ENCODE measurements at regions not wholly inside any gene's neighbourhood (a gene's known extent, or its start where the extent isn't known, plus 50 kb on each side); places are given as distances from the start of the nearest gene placed in this dataset.

DNA sequence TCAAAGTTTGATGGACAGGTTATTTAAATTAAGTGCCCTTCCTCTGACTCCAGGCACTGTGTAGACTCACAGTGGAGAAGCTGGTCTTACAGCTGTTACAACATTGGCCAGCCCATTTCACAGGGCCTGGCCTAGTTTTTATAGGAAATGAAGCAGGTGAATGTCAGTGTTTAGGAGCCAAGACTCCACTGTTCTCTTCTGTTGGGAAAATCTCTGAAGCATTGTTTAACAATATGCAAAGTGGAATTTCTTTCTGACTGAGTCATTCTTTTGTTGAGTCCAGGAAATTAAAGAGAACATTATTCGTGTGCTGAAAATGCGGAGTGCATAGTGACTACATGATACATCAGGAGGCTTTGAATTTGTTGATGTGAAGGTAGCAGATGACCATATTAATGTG, 64.7 kb downstream of the ARRDC4 start:
- no peak for DNase-seq (ENCODE audit: low read depth)

DNA sequence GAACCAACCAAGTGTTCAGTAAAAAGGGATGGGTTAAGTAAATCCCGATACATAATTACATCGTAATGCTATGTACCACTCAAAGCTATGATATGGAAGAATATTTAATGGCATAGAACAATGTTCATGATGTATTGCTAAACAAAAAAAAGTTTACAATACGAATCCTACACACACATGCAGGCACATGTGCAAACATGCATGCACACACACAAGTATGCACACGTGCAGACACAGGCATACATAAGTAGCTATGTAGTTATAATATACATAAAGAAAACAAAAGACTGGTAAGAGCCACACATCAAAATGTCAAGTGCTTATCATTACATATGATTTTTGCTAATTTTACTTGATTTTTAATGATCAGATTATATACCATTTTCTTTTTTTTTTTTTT, 74.2 kb downstream of the ARRDC4 start:
- no peak for DNase-seq (ENCODE audit: low read depth)

DNA sequence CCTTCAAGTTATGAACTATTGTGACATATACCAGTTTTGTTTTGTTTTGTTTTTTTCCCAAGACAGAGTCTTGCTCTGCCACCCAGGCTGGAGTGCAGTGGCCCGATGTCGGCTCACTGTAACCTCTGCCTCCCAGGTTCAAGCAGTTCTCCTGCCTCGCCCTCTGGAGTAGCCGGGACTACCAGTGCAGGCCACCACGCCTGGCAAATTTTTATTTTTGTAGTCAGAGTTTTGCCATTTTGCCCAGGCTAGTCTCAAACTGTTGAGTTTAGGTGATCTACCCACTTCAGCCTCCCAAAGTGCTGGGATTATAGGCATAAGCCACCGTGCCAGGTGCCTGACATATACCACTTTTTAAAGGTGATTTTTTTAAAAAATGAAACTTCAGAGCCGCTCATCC, 74.6 kb downstream of the ARRDC4 start:
- DNase-seq (ENCODE audit: low read depth): no peak

DNA sequence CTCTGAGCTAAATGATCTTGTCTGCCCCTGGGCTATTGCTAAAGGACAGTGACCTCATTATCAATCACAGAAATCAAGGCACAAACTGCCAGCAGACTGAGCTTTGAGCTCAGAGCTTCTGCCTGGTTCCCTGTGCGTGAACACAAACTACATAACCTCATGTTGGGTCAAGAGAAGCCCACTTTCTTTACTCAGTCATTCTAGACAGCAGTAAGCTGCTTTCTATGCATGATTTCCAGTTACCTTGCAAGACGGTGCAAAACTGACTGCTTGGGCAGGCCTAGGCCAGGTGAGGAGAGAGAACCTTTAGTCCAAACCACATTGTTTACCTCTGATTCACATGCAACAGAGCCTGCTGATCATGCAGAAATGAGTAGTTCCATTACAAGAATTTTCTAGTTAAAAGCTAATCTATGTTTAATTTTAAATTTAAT, 75.1 kb downstream of the ARRDC4 start:
- no peak for DNase-seq (ENCODE audit: low read depth)

DNA sequence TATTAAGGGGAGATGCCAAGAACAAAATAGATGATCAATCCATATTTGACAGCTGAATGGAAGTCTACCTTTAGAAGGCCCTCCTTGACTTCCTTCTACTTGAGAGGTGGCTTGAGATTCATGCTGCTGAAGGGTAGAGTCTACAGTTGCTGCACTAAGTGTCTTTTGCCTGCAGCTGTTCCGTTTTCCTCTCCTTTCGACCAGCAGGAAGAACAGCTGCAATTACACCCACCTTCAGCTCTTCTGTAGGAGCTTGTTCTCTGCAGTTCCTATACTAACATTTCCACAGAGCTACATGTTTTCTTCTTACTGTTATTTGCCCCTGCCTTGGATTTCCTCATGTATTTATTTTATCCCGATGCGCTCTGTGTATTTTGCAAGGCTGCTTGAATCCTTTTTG, 79.1 kb downstream of the ARRDC4 start:
- no peak for DNase-seq (ENCODE audit: low read depth)

DNA sequence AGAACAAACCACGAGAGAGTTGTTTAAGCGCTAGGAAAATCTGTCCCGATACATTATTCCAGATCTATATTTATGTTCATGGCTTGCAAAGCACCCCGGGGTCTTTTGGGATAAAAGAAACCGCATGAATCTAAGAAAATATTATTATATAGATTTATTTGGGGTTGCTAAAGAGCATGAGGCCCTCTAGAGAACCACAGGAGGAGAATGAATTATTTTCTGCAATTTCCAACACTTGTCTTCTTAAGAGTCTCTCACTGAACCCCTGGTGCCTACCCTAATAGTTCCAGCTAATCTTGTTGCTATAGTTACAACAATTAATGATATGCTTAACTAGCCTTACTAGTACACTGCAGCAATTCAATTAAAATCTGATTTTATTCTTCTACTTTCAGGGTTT, 79.6 kb downstream of the ARRDC4 start:
- no peak for DNase-seq (ENCODE audit: low read depth)

DNA sequence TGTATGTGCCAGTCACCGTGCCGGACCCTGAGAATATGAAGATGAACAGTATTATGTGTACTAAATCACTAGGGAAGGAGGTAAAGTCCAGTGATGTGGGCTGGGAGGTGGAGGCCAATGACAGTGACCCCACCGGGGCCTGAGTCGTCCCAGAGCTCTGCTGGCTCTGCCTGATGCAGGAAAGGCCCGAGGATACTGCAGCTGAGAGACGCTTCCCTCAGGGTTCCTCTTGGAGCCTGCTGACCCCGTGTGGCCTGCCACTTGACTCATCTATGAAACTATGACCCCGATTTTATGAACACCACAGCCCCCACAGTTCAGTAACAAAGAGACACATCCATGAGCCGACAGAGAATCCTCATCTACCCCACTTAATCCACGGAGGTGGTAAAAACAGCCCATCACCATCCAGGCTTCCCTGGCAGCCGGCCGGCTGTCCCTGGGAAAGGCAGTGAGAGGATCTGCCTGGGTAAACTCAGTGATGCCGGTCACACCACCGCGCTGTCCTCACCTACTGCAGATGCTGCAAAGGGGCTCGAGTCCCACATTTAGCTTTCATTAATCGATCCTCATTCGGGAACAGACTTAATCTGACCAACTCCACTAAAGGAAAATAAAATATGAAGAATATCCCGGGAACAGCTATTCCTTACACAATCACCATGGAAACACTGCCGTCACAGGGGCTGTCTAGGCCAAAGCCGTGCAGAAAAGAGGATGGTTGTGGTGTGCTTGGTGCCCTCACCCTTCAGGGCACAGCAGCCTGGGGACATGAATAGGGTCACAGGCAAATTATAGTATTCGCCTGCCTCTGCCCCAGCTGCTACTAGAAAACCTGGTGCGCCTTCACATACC, 82.9 kb downstream of the ARRDC4 start:
- no peak for DNase-seq (ENCODE audit: low read depth)

DNA sequence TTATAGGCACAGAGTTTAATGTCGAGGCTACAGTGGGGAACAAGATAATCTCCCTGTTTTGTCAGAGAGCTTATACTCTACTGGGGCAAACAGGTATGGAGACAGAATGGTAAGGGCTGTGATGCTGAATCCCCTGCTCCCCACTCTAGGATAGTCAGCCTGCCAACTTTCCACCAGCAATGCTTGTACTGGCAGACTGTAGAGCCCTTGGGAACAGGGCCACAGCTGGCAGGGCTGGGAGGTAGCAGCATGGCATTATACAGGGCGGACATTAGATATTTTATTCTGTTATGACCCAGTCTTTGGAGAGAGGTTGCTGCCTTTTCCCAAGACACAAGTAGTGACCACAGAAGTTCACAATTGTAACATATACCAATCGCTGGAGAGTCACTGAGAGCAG, 91.2 kb downstream of the ARRDC4 start:
- DNase-seq (ENCODE audit: low read depth): no peak

DNA sequence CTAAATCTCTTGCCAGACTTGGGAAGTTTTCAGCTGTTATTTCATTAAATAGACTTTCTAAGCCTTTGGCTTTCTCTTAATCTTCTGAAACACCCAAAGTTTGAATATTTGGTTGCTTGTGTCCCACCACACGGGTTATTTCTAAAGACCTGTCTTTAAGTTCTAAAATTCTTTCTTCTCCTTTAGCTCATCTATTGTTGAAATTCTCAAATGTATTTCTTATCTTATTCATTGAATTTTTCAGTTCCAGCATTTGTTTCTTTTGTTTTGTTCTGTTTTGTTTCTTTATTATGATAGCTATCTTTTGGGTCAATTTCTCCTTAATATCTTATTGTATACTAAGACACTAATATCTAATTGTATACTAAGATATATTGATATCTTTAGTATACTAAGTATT, 97.0 kb downstream of the ARRDC4 start:
- no peak for DNase-seq (ENCODE audit: low read depth)

DNA sequence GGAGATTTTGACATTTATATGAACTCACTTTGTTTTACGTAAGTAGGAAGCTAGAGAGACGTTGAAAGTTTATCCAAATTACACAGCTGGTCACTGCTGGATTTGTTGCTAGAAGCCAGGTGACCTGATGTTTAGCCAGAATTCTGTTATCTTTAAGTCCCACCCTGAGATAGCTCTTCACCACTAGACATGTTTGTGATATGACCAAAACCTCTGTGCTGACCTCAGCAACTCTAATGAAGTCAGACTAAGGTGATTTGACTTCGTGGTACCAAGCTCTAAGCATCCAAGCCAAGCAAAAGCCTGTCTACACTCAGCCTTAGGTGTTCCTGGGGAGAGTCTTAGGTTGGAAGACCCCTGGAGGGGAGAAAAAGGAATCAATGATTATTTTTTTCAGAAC, 102.4 kb downstream of the ARRDC4 start:
- no peak for DNase-seq (ENCODE audit: low read depth)

DNA sequence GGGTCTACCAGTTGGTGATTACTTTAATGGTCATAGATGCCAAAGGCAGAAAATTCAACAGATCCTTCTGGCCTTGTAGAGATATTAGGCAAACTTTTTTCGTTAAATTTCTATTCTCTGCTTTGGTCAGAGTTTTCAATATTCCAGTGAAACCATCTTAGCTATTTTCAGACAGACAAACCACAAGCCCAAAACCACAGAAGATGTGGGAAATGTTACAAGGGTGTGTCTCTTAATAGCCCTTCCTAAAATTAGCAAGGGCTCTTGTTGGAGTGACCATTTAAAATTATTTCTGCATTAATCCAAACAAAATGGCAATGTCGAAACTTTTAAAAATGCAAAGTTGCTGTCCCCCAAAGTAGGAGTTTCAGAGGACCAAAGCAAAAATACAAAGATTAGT, 102.8 kb downstream of the ARRDC4 start:
- no peak for DNase-seq (ENCODE audit: low read depth)

DNA sequence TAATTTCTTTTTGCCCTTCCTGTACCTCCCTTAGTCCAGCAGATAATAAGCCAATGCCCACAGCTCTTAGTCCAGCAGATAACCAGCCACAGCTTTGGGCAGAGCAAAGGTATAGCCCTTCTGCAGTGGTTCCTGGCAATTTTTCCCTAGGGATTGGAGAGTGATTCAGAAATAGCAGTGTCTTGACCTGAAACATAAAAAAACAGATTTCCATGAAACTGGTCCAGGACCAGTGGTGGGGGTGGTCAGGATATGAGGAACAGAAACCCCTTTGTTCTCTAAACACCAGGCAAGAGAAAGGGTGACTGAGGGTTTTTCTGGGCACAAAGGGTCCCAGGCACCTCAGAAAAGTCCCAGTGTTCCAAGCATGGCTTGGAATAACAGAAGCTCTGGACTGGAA, 103.4 kb downstream of the ARRDC4 start:
- no peak for DNase-seq (ENCODE audit: low read depth)

DNA sequence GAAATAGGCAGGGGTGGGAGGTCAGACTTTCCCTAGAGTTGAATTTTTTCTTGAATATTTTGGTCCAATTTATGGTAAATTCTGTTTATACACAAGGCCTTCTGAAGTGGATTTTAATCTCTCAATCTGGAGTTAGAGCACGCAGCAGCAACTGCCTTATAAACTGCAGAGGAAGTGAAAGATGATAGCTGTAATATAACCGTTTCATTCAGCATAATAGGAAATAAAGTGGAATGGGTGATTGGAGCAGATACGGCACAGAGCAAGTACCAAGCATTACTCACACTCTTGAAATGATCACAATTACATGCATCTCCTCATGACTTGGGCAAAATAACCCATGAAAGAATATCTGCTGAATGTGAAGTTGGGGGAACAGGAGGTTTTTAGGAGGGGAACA, 106.8 kb downstream of the ARRDC4 start:
- DNase-seq (ENCODE audit: low read depth): no peak

DNA sequence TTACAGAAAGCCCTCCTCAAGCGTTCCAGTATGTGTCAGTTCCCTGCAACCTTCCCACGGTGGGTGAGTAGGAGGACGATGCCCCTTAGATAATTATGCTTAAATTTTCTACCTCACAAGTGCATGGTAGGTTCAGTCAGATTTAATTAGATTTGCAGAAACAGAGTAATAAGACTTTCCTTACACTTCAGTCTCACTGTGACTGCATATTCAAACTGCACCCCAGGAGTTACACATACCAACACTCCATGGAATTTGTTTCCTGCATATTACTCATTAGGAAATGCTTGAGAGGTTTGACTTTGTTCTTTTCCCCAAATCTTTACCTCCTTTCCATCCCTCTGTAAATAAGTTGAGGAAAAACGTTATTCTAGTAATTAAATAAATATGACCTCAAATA, 108.8 kb downstream of the ARRDC4 start:
- no peak for DNase-seq (ENCODE audit: low read depth)

DNA sequence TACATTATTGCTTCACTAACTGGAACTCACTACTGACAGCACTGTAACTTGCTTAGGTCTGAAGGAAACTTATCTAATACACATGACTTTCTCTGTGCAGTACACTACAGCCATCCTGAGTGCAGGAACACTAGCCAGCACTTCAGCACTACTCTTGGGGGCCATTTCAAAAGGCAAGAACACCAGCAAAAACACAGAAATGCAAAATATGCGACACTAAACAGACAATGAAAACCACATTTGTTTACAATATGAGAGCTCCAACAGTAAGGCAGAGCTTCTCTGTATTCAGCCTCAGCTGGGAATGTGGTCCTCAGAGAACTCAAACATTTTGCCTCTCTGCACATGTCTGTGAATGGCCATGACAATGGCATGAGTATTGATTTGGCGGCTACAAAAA, 109.6 kb downstream of the ARRDC4 start:
- no peak for DNase-seq (ENCODE audit: low read depth)

DNA sequence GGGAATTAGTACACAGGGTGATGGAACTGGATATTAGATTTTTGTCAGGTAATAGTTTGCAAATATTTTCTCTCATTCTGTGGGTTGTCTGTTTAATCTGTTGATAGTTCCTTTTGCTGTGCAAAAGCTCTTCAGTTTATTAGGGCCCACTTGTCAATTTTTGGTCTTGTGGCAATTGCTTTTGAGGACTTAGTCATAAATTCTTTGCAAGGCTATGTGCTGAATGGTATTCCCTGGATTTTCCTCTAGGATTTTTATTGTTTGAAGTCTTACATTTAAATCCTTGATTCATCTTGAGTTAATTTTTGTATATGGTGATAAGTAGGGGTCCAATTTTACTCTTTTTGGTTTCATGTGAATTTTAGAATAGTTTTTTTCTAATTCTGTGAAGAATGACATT, 111.3 kb downstream of the ARRDC4 start:
- no peak for DNase-seq (ENCODE audit: low read depth)

DNA sequence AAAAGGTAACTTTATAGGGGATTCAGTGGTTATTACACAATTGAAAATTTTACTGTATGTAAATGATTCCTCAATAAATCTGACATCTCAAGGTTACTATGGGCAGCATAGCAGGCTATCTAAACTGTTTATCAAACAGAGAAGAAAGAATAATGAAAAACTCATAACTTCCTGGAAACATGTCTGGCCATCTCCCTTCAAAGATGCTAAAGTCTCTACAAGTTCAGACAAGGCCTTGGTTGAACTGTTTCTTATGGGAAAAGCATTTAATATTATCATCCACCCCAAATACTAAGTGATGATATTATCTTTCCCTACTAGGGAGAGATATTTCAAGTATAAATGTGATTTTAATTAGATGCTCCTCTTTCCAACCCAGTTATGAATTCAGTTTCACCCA, 114.9 kb downstream of the ARRDC4 start:
- no peak for DNase-seq (ENCODE audit: low read depth)

DNA sequence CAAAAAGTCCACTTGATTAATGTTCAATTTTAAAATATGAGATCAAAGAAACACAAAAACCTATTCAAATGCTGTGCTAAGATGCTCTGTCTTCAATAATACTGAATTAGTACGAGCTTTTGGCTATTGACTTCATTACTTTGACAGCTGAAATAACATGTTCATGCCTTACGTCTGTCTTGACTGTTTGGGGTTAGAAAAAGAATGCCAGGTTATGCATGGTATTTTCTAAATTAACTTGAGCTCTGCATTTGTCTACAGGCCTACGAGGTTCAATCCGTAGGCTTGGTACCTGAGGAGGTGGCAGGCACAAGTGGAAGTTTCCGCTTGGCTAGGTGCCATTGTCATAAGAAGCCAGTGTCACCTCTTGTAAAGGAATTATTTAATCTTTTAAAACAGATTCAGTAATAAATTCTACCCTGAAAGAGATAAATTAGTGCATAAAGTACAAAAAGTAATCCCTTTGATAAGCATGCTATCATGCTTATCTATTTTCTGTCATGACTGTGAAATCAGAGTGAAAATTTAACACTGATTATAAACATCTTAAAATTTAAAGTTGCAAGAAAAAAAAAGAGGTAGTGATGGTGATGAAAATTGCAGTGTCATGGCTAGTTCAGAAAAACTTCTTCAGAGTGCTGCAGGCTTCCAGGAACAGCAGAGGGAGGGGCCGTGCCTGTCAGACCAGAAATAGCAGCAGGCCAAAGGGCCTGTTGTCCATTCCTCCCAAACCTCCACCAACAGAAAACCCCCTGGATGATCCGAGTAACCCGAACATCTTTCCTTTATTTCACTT, 115.7 kb downstream of the ARRDC4 start:
- no peak for DNase-seq (ENCODE audit: low read depth)

DNA sequence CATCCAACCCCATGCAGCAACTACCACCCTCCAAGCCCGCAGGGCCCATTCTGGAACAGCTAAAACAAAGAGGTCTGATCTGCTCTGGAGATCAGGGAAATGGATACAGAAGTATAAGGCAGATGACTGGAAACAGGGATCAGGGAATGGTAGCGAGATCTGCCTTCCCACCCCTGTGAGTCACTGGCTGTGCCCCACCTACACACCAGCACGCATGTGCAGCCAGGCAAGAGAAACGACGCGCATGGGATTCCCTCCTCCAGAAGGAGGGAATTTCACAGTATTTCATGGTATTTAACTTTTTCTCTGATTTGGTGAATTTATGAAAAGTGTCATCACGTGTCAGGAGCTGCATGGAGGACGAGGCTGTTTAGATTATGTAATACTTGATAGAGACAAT, 116.7 kb downstream of the ARRDC4 start:
- no peak for DNase-seq (ENCODE audit: low read depth)

DNA sequence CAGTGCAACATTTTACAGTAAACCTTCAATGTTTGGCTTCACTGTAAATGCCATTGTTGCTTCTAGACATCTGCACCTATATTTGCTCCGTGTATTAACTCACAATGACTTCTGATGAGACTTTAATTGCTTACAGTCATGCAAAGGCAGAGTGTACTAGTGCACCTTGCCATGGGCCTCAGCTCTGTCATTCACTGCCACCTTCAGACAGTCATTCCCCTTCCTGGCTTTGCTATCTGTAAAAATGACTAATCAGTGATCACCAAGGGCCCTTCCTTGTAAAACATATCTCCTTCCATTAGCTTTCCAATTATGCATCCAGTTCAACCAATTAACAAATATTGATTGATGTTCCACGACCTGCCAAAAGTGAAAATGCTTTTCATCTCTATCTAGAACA, 120.3 kb downstream of the ARRDC4 start:
- no peak for DNase-seq (ENCODE audit: low read depth)

DNA sequence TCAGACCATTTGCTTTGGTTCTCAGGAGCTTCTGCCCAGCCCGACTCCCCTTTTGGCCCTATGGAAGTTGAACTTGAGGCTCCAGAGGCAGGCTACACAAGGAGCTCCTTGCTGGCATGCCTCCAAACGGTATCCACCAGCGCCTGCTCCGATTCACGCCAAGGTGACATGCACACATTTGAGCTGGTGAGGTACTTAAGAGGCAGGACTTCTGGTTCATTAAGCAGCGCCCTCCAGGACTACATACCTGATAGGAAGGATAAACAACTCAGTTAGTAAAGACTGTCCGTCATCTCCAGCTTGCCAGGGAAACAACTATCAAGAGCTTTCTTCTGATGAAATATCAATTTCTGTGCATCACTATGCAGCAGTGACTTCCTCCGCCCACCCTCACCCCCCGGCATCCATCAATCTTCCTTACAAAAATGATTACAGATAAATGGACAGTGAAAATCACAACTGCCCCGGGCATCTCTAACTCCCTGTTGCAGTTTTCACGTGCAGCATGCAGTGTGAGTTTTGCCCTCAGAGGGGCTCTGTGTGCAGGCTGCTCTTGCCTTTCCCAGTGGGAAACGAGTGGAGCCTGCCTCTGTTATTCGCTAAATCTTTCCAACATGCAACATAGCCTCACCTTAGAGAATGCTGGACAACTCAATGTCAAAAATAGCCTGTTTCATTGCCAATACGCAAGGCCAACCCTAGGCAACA, 122.9 kb downstream of the ARRDC4 start:
- no peak for DNase-seq (ENCODE audit: low read depth)

DNA sequence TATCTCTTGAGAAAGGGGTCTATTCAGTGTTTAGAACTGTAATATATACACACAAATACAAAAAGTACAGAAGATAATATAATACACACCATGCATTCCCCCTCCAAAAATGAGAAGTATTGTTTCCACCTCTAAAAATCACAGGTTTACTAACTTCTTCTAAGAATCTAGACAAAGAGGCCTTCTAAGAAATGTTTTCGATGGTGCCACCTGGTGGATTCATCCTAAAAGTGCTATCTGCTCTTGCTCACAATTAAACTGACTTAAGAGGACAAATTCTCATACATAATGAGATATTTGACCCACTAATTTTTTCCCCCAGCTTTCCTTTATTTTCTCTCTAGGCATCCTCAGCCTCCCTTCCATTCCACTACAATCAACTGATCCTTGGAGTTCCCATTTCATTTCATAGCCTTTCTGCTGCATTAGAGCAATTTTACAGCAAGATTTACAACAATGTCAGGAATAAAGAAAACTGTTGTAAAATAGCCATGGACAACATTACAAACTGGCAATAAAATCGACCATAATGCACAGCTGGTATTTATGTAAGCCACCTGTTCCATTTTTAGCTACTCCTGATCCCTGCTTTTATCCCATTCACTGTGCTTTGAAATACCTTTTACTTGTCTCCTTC, 124.6 kb downstream of the ARRDC4 start:
- DNase-seq (ENCODE audit: low read depth): no peak
